ENCODE measurements at regions not wholly inside any gene's neighbourhood (a gene's known extent, or its start where the extent isn't known, plus 50 kb on each side); places are given as distances from the start of the nearest gene placed in this dataset.

GRCh38 chr6:27752038-27752885 is 159.9 kb downstream of the OR2B2 start:
- Mint-ChIP-seq H3K27ac (no peak overlapping the region), H3K27me3 (ENCODE audit: insufficient read depth, low read depth, poor library complexity) (peaks cover 34% of the 10 kb centered on the region), H3K9me3 (peaks cover 6% of the 10 kb centered on the region; the same call in 2 of the 3 replicates), H3K36me3 (ENCODE audit: low read depth) (no peaks in the 10 kb centered on the region), H3K4me1 (peaks cover 14% of the 10 kb centered on the region; the same call in 2 of the 3 replicates), H3K4me3 (peak overlapping the region; percentile 99)
- no peak overlapping the region for H3K27ac ChIP-seq (ENCODE audit: low read depth)
- TF ChIP-seq, protein P1, sequence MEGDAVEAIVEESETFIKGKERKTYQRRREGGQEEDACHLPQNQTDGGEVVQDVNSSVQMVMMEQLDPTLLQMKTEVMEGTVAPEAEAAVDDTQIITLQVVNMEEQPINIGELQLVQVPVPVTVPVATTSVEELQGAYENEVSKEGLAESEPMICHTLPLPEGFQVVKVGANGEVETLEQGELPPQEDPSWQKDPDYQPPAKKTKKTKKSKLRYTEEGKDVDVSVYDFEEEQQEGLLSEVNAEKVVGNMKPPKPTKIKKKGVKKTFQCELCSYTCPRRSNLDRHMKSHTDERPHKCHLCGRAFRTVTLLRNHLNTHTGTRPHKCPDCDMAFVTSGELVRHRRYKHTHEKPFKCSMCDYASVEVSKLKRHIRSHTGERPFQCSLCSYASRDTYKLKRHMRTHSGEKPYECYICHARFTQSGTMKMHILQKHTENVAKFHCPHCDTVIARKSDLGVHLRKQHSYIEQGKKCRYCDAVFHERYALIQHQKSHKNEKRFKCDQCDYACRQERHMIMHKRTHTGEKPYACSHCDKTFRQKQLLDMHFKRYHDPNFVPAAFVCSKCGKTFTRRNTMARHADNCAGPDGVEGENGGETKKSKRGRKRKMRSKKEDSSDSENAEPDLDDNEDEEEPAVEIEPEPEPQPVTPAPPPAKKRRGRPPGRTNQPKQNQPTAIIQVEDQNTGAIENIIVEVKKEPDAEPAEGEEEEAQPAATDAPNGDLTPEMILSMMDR (conservative IDR thresholded peaks at IDR 0.05; ENCODE audit: low read depth in 2 of 2): peak; percentile 69 to 82
- no peak for TF ChIP-seq ZNF114 (CRISPR knock-in tag; IDR thresholded peaks at IDR 0.05)
- TF ChIP-seq CREB1 (CRISPR knock-in tag; IDR thresholded peaks at IDR 0.05; ENCODE audit: low read depth): peak; percentile 8; the same call in 1 of the 2 replicates
- peaks cover 8% of the 10 kb centered on the region; the same call in 1 of the 2 replicates for H4K20me1 ChIP-seq (replicated peaks; ENCODE audit: insufficient read depth)
- ATAC-seq (peak; percentile 72), DNase-seq (ENCODE audit: low spot score) (peak; percentile 86)
- H3F3A ChIP-seq (replicated peaks; ENCODE audit: low read depth): no peaks in the 10 kb centered on the region
- H2AFZ ChIP-seq: peak overlapping the region; percentile 97
- H3K79me2 ChIP-seq (replicated peaks; ENCODE audit: insufficient read depth): no peaks in the 10 kb centered on the region
- H3K4me1 ChIP-seq (ENCODE audit: insufficient read depth): peaks cover 5% of the 10 kb centered on the region; the same call in 1 of the 2 replicates
- no peaks in the 10 kb centered on the region for H3K9me2 ChIP-seq (ENCODE audit: insufficient read depth)
- H3K4me3 ChIP-seq: peak overlapping the region; percentile 90
- H3K27me3 ChIP-seq (ENCODE audit: insufficient read depth): peaks cover 57% of the 10 kb centered on the region
- peak overlapping the region; percentile 80 for H3K4me2 ChIP-seq
- H3K36me3 ChIP-seq (ENCODE audit: insufficient read depth): no peaks in the 10 kb centered on the region

GRCh38 chr6:27748661-27749060 is 163.5 kb downstream of the OR2B2 start:
- Histone ChIP-seq H3K36me3 (ENCODE audit: insufficient read depth) (no peaks in the 10 kb centered on the region), H3K4me3 (no peak overlapping the region), H3K4me1 (ENCODE audit: insufficient read depth) (no peaks in the 10 kb centered on the region), H3K4me2 (no peak overlapping the region), H2AFZ (no peak overlapping the region), H3K27ac (ENCODE audit: low read depth) (no peak overlapping the region), H4K20me1 (replicated peaks; ENCODE audit: insufficient read depth) (peaks cover 13% of the 10 kb centered on the region; the same call in 1 of the 2 replicates), H3F3A (replicated peaks; ENCODE audit: low read depth) (0 out of 2 replicates have a peak, but pooled peaks cover 3% of the 10 kb centered on the region), H3K79me2 (replicated peaks; ENCODE audit: insufficient read depth) (no peaks in the 10 kb centered on the region), H3K9me2 (ENCODE audit: insufficient read depth) (no peaks in the 10 kb centered on the region), H3K27me3 (ENCODE audit: insufficient read depth) (peaks cover 62% of the 10 kb centered on the region)
- no peak overlapping the region for H3K4me3 Mint-ChIP-seq
- H3K4me1 Mint-ChIP-seq: peaks cover 2% of the 10 kb centered on the region; the same call in 1 of the 3 replicates
- no peaks in the 10 kb centered on the region for H3K36me3 Mint-ChIP-seq (ENCODE audit: low read depth)
- no peak for ATAC-seq
- peaks cover 49% of the 10 kb centered on the region for H3K27me3 Mint-ChIP-seq (ENCODE audit: insufficient read depth, low read depth, poor library complexity)
- H3K9me3 Mint-ChIP-seq: peaks cover 6% of the 10 kb centered on the region; the same call in 2 of the 3 replicates
- no peak for DNase-seq (ENCODE audit: low spot score)
- no peak overlapping the region for H3K27ac Mint-ChIP-seq
- no peak for TF ChIP-seq POLR2AphosphoS5 (IDR thresholded peaks at IDR 0.05; ENCODE audit: low read depth)
- TF ChIP-seq ZNF462 (CRISPR knock-in tag; IDR thresholded peaks at IDR 0.05): no peak
- no peak for TF ChIP-seq JUNB (IDR thresholded peaks at IDR 0.05; ENCODE audit: unreplicated experiment)
- no peak for TF ChIP-seq NANOG (IDR thresholded peaks at IDR 0.05; ENCODE audit: borderline replicate concordance)
- TF ChIP-seq, protein P2, sequence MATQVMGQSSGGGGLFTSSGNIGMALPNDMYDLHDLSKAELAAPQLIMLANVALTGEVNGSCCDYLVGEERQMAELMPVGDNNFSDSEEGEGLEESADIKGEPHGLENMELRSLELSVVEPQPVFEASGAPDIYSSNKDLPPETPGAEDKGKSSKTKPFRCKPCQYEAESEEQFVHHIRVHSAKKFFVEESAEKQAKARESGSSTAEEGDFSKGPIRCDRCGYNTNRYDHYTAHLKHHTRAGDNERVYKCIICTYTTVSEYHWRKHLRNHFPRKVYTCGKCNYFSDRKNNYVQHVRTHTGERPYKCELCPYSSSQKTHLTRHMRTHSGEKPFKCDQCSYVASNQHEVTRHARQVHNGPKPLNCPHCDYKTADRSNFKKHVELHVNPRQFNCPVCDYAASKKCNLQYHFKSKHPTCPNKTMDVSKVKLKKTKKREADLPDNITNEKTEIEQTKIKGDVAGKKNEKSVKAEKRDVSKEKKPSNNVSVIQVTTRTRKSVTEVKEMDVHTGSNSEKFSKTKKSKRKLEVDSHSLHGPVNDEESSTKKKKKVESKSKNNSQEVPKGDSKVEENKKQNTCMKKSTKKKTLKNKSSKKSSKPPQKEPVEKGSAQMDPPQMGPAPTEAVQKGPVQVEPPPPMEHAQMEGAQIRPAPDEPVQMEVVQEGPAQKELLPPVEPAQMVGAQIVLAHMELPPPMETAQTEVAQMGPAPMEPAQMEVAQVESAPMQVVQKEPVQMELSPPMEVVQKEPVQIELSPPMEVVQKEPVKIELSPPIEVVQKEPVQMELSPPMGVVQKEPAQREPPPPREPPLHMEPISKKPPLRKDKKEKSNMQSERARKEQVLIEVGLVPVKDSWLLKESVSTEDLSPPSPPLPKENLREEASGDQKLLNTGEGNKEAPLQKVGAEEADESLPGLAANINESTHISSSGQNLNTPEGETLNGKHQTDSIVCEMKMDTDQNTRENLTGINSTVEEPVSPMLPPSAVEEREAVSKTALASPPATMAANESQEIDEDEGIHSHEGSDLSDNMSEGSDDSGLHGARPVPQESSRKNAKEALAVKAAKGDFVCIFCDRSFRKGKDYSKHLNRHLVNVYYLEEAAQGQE (IDR thresholded peaks at IDR 0.05; ENCODE audit: unreplicated experiment): no peak
- no peak for TF ChIP-seq ZNF114 (CRISPR knock-in tag; IDR thresholded peaks at IDR 0.05)
- TF ChIP-seq EZH2phosphoT487 (IDR thresholded peaks at IDR 0.05; ENCODE audit: unreplicated experiment): no peak
